HCEC 1CT (cell line): ENCODE measurements at regions not wholly inside any gene's neighbourhood (a gene's known extent, or its start where the extent isn't known, plus 50 kb on each side); places are given as distances from the start of the nearest gene placed in this dataset.

Source experiments
- DNase-seq: peaks from one replicate; pipeline ENCODE4 v3.0.0-alpha.2; 2017

DNA sequence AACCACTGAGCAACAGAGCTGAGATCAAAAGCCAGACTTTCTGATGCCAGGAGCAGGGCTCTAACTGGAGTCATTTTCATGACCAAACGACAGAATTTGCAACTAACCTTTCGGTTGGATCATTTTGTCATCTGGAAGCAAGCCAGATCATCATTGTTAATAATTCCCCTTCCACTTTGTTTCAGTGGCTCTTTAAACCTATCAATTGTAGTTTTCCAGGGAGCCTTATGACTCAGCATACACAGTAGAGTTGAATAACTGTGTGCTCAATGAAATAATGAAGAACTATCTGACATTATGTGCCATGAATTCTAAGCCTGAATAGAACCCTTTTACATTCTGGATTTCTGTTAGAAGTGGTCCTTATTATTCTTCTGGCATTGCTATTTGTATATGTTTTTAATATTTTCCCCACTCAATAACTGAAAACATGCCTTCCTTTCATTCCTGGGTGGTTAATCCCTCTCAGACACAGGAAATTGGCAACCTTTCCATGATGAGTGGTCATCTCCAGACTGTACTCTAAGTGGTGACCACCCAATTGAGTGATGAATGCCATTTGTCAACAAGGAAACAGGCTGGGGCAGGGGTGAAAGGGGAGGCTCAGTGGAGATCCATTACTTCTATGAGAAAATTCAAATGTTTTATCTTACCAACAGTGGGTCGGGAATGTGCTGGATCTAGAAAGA, 431.8 kb downstream of the BCOR start:
- no peak for DNase-seq

DNA sequence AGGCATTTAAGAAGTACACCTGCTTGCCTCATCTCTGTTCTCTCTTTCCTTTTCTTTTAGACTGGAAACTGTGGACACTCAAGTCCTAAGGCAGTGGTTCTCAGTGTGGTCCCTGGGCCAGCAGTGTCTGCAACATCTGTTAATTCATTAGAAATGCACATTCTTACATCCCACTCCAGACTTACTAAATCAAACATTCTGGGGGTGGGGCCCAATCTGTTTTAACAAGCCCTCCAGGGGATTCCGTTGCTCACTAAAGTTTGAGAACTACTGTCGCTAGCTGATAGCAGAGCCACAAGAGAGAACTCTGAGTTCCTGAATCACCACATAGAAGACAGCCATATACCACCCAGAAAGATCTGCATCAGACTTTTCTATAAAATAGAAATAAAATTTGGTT, 430.6 kb downstream of the BCOR start:
- DNase-seq = no peak

DNA sequence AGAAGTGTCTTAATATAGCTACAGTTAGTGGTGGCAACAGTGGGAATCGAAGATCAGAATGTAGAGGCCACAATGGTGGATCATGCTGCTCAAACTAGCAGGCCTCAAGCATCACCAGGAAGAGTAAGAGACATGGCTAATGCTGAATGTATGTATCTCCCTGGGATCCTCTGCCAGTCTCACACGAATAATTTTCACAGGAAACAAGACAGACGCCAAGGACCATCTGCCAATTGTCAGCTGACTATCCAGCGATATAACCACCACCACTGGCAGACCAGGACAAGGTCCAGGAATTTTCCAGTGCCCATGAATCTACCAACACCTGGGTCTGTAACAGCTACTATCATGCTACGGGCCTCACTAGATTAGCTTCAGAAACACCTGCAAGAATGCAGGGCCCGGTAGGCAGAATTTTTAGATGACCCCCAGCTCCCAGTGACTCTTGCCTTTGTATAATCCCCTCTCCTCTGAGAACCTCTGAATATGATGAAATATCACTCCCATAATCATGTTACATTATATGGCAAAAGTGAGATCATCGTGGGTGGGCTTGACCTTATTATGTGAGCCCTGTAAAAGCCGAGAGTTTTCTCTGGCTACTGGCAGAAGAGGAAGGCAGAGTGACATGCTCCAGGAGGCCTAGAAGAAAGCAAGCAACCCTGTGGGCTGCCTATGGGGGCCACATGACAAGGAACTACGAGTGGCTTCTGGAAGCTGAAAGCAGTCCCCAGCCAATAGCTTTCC, 429.8 kb downstream of the BCOR start:
- DNase-seq = no peak

DNA sequence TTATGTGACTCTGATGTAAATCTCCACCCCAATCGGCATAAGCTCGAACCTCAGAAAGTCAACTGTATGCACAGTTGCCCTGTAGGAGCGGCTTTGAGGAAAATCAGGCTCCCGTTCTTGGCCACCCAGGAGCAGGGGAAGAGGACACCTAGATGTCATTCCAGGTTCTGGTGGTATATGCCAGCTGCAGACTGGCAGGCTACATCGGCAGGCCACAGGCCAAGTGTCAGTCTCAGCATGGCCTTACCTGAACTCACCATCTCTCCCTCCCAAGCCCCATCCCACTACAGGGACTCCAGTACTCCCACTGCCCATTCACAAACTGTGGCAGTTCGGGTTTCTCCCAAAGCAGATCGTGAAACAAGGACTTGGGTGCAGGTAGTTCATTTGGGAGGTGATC, 428.1 kb downstream of the BCOR start:
- DNase-seq = no peak

DNA sequence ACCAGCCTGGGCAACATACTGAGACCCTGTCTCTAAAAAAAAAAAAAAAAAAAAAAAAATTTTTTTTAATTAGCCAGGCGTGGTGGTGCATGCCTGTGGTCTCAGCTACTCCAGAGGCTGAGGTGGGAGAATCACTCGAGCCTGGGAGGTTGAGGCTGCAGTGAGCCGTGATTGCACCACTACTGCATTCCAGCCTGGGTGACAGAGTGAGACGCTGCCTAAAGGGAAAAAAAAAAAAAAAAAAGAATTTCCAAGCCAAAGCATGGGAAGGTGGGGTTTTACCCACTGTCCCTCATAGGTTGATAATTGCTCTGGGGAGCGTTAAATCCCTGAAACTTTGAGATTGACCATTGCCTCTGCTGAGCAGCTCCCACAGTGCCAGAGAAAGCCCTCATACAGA, 427.5 kb downstream of the BCOR start:
- no peak for DNase-seq

DNA sequence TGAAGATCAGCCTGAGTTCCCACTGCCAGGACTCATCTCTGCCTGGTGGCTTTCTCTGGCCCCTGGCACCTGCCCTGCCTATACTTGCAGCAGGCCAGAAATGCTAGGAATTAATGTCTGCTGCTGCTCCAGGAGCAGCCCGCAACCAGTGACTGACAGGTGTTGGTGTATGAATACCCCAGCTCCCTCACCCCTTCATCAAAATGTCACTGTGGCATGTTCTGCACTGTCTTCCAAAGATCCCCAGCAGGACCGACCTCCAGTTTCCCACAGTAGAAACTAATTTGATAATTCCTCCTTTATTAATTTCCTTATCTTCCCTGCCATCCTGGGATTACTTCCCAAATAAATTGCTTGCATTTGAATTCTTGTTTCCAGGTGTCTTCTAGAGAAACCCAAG, 425.4 kb downstream of the BCOR start:
- no peak for DNase-seq

DNA sequence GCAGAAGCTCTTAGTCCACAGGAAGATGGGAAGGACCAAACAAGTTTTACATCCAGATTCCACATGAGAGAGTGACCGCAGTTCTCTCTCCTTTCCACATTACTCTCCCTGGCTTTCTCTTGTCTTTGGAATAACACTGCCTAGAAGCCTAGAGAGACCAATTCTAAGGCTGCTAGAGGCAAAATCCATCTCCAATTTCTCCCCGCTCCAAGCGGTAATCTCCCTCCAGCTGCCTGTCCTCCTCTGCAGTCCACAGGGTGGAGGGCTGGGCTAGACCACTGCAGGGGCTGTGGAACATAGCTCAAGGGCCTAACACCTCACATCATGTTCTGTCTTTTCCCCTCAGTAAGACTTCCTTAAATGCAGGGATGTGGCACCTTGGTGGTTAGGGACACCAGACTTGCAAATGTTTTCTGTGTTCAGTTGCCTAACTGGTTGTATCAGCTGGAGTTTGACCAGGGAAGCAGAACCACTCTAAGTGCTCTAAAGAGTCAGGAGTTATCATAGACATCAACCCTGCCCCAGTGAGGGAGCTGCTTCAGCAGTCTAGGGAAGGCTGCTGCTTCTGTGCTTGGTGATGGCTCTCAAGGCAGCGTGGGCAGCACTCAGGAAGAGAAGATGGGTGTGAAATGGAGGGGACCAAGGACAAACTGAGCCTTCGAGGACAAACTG, 423.1 kb downstream of the BCOR start:
- no peak for DNase-seq

DNA sequence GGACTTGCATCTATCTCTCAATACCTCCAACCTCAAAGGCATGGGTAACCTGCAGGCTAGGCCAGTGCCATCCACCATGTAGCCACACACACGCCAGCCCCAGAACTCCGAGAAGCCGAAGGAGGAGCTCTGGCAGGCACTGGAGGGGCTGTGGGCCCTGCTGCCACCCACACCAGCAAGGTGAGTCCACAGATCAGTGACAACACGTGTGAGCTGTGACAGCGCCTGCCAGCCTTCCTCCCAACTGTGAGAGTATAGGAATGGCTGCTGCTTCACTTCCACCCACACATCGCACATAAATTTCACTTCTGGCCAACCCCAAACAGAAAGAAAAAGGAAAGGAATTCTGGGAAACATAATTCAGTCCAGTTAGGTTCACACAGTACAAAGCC, 422.6 kb downstream of the BCOR start:
- DNase-seq = no peak

DNA sequence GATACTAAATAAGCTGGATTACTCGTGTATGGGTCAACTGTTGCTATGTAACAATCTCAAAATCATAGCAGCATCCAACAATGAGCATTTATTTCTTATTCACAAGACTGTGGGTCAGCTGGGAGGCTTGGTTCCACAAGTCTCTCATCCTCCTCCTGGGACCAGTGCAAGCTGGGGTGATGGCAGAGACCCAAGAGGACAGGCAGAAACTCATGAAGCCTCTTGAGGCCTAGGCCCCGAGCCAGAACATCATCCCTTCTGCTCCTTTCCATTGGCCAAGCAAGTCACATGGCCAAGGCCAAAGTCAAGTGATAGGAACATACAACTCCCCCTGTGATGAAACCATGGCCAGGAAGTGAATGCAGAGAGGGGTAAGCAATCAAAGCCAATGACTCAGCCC, 422.1 kb downstream of the BCOR start:
- no peak for DNase-seq

DNA sequence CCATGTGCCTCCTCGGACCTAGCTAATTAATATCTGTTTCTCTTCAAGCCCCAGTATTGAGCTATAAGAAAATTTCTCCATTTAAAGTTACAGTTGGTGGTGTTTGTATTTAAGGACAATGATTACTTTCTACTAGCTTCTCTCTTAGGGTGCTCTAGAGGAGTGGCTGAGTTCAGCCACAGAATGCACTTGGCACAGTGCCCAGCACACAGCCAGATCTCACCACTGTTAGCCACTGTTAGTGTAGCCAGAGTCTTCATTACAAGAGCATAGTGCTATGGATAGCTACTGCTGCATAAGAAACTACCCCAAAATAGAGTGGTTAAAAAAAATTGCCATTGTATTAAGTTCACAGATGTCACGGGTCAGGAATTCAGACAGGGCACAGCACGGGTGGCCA, 421.3 kb downstream of the BCOR start:
- no peak for DNase-seq

DNA sequence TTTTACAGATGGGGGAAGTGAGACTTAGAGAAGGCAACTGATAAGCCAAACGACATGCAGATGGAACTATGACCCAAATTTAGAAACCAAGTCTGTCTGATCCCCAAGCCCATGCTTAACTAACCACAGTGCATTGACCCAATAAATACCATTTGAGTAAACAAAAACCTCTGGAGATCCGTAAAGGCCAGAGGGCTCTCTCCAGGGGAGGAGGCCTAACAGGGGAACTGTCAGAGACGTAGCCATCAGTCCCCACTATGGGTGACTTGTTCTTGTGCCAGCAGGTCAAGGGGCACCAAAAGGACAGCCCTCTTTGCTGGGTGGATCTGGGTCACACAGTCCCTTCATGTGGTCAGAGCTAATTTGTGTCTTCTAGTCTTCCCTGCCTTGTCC, 420.2 kb downstream of the BCOR start:
- no peak for DNase-seq

DNA sequence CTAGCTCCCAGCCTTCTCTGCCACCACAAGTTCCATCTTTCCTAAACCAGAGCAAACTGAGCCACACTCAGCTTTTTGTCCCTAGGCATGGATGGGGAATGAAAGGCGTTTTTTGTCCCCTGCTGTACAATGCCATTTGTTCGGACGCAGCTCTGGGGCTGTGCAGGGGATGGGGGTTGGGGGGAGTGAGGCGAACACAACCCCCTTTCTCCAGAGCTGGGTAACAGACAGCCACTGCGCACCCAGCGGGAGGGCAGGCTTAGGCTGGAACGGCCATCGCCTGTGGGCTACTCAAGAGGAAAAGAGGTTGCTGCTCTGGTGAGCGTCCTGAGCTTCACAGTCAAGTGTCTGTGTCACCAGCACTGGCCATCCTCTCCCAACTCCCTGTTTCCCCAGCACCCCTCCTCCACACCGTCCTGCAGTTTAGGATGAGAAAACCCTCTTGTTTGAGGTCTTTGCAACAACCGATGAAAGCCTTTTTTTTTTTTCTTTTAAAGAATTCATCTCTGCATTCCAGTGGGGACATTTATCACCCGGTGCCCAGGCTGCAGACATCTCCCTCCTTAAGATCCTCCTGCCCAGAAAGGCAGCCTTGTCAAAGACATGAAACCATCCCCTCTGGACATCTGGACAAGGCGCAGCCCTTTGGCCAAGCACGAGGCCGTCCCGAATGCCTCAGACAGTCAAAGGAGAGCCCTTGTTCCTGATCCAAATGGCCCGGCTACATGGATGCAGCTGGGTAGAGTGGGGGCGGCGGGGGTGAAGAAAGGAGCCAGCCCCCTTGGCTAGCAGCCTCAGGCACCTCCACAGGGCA, 419.6 kb downstream of the BCOR start:
- no peak for DNase-seq

DNA sequence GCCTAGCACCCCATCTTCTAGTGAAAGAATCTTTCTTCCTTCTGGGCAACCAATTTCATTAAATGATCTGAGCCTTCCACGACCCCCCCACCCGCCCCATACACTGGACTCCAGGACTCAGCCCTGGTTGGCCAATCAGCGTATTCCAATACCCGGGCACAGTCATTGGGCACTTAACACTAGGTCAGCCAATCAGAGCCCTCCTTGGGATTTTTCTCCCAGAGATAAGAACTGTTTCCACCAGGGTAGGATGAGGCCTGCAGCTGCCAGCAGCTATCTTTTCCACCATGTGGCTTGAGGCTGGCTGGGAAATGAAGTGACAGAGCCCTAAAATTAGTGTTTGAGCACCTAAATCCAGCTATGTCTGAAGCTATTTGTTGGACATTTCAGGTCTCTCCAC, 418.8 kb downstream of the BCOR start:
- no peak for DNase-seq

DNA sequence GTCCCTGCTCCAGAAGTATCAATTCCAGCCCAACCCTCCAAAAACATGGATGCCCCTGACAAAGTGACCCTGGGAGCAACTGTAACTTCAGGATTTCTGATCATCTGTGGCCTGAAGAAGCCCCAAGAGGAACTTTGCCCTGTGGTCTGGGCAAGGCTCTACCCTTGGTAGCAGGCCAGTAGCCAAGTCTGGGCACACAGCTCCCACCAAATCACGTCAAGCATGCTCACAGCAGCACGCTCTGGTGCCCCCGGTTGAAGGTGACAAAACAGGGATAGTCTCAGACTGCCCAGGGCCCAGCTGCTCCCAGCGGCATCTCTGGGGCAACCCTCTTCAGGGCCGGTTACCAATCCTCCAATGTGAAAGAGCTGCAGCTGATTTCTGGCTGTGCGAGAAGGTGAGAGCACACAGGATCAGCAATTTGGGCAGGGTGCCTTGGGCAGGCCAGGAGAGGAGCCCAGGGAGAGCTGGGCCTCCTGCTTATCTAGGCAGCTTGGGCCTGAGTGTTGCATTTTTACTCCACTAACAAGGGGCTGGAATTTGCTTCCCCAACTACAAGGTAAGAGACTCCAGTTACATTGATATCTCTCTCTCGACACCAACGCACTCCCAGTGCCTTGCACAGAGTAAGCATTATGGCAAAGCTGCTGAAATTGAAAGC, 418.1 kb downstream of the BCOR start:
- DNase-seq = no peak

DNA sequence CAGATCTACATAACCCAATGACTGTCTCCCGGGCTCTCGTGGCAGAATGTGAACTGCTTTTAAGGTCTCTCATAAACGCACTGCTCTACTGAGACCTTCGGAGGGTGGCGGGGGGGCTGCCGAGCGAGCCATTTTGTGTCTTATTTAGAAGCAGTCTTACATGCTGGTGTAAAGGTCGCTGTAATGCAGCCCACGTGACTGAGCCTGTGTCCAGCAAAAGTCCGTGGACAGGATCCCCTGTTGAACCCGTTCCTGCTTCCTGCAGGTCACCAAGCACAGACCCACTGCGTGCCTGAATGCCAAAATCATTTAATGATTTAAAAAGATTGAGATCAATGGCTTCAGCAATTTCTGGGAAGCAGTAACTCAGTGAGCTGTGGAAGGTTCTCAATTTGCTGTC, 415.9 kb downstream of the BCOR start:
- DNase-seq = no peak

DNA sequence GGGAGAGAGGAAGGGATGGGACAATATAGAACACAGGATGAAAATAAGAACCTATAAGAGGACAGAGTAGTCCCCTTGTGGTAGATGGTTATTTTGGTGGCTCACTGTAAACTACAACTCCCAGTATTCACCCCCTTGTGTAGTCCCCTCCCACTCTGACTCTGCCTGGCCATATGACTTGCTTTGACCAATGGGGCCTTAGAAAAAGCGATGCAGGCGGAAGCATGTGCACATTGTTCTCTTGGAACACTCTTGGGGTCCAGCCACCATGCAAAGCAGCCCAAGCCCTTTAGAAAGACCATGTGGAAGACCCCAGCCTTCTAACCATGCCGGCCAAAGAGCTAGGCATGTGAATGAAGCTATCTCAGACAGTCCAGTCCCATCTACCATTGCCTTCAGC, 415.0 kb downstream of the BCOR start:
- no peak for DNase-seq

DNA sequence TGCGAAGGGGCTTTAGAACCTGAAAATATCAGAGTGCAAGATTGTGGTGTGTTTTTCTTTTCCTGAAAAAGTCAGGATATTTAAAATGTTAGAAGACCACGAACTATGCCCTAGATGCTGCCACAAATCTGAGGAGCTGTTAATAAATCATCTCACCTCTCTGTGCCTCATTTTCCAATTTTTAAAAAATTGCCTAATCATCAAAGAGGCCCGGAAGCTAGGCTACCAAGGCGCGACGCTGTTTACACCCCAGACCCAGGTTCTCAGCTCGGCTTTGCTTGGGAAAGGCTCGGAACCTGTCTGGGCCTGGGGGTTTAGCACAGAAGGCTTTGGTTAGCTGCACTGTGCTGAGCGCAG, 409.6 kb downstream of the BCOR start:
- no peak for DNase-seq

DNA sequence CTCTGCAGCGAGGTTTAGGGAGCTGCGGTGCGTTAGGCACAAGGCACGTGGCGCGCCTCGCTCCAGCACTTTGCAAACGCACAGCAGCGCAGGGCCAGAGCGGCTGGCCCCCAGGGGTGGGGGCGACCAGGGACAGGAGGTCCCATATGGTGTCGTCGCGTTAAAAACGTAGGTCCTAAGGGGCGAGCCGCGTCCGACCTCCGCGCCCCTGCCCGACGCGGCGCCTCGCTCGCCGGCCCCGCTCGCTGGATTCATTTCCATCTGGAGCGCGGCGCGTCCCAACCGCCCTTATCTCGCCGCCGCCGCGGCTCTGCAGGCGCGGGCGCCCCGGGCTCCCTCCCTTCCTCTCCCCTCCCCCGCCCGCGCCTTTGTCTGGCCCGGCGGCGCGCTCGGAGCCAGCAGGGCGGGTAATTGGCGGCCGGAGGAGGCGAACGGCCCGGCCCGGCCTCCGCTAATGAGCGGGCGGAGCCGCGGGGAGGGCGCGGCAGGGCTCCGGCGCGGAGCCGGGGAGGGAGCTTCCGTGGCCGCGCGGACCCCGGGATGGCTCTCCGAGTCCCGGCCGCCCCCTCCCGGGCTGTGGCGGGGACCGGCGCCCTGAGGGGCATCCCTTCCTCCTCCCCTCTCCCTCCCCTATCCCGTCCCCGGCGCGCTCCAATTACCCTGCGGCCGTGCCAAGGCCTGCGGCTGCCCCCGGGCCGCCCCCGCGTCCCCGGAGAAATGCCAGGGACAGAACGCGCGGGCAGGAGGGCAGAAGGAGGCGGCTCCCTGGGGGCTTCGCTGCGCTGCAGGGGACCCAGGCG, 409.0 kb downstream of the BCOR start:
- DNase-seq = no peak

DNA sequence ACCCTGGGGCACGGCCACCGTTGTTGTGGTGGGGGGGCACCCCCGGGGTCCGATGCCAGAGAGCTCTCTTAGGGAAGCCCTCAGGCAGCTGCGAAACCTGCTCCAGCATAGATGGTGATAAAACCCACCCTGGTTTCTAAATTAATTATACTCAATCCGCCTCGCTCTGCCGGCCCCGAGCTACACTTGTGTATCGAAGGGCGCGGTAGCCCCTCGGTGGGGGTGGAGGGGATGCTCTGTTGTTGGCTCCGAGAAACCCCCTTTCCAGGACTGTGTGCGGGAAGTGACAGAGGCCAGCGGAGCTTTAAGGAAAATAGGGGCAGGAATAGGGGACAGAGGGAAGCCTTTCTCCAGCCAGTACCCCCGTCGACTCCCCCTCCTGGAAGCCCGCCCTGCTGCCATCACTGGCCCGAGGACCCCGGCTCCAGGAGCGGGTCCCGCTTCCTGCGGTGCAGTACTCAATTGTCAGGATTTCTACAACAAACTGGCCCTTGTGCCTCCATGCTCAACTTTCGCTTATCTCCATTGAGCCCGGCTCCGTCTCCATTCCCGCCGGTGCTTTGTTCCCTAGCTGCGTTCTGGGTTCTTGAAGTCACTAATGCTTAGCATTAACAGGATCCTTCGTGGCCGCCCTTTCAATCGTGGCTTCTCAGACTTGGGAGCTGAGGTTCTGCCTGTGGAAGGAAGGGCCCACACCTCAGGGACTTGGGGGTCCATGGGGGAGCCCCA, 408.2 kb downstream of the BCOR start:
- DNase-seq = no peak

DNA sequence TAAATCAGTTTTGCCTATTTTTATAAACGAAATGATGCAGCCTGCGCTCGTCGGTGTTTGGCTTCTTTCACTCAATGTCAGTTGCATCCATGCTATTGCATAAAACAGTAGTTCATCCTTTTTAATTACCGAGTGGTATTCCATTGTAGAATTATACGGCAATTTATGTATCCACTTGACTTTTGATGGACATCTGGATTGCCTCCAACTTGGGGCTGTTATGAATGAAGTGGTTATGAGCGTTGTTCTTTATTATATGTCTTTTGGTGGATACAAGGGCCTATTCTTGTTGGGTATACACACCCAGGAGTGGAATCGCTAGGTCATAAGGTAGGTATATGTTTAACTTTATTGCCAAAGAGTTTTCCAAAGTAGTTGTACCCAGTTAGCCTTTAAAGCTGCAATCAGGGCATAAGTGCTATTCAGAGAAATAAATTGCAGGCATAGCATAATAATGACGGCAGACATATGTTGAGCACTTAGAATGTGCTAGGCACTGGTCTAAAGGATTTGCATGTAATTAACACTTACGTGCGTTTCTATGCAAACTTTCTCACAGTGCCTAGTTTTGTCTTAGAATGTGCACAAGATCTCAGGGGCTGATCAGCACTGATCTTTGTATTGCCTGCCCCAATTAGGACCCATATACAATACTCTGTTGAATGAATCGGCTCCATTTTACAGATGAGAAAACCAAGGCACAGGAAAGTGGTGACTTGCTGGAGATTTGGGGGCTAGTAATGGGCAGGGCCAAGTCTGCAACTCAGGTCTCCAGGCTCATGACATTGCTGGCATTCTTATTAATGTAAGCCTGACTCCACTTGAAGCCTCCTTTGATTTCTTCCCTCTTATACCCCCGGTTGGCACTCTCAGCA, 407.0 kb downstream of the BCOR start:
- DNase-seq = no peak
